NCI-H748 (cell line): ENCODE measurements at regions not wholly inside any gene's neighbourhood (a gene's known extent, or its start where the extent isn't known, plus 50 kb on each side); places are given as distances from the start of the nearest gene placed in this dataset.

Experiments
- DNase-seq: peaks from one replicate; lab custom pipeline; 2025; ENCODE audit not compliant: unreplicated experiment; lab: John Stamatoyannopoulos, UW

DNA sequence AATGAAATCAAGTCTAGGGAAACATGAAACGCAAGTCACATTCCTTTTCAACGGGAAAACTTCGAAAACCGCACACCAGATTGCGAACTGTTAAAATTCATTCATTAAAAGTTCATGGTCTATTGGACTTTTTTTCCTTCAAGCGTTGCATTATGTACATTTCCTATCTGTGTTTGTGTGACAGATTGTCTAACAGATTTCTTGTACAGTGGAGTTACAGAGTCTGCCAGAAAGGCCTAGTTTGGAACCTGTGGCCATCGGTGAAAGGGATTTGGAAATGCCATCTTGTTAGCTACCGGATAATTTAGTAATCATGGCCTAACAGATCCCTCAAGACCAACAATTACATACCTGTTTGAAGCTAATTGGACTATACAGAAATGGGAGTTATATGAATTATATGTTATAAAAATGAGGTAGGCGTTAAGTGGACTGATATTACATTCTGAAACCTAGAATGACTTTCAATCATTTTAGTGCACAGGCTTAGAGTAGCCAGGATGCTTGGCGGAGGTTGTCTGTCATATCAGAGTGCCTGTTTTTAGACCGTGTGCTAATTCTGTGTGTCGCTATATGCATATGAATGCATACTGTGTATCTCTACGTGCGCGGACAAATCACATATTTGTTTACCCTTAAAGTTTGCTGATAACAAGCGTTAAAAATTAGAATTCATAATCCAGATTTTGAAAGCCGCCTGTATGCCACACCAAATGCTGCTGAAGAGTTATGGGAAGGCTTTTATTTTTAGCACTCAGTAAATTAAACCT lies 885.4 kb upstream of the RBFOX1 start:
- DNase-seq, result no peak

DNA sequence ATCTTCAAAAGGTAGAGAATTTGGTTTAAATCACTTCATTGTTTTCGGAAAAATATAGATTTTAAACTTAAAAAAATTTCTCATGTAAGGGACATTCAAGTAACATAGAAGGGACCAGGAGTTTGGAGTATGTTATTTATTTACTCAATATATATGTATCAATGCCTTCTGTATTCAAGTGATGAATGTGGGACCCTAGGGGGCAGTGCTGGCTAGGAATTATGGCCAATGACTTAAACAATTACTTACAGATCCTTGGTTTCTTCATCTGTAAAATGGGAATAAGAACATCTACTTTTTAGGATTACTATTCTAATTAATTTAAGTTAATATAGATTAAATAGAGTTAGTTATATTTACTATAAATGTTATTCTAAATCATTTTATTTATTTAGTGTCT lies 886.3 kb upstream of the RBFOX1 start:
- peak; percentile 3 for DNase-seq

DNA sequence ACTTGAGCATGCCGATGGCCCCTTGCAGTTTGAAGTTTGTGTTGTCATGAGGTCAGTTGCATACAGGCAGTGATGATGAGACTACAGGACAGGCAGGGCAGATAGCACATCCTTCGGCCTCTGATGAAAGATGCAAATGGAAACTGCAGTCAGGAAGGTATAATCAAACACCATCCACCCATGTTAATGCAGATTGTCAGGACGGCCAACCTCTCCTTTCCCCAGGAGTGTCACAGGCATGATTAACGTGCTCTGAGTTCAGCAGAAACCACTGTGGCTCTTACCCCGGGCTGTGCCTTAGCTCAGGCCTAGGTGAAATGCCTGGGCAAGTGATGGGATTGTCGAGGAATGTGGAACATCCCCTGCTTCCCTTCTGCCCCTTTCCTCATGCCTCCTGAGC lies 893.5 kb upstream of the RBFOX1 start:
- DNase-seq, result no peak

DNA sequence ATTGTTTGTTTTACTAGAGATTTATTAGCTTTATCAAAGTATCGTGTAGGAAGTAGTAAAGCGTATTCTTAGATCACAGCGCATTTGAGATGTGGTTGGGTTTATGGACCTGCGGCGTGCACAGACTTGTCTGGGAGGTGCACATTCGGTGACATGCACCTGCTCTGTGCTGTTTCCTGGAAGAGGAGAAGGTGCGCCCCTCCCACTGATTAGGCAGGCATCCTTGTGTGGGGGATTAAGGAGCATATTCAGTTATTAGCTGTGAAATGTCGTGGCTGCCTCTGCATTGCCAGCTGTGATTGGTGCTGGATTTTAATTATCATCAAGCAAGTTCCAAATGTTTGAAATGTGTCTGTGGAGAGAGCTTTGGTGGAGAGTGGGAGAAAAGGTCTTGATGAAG lies 903.8 kb upstream of the RBFOX1 start:
- DNase-seq, result peak; percentile 98

DNA sequence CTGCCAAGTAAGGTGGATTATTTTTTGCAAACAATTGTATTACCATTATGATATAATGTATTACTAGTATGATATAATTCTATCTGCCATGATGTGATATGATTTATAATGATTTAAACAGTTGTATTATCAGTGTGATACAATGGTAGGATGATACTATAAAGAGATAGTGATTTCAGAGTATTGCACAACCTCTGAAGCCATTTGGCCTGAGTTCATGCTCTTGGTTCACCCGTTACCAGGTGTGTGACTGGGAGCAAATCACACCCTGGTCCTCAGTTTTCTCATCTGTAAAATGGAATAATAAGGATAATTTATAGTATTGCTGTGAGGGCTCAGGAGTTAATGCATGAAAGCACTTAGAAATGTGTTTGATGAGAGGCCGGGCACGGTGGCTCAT lies 905.0 kb upstream of the RBFOX1 start:
- DNase-seq, result no peak

DNA sequence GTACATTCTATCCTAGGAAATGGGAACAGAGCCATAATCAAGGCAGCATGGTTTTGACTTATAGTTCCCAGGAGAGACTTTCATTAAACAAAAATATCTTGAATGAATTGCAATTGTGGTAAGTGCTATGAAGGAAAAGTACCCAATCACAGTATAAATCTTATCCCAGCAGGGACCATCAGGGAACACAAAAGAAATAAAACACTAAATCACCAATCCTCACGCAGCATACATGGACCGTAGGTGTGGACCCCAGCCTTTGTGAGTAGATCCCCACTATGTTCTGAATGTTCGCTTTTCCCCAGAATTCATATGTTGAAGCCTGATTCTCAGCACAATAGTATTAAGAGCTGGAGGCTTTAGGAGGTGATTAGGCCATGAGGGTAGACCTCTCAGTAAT lies 925.0 kb upstream of the RBFOX1 start:
- DNase-seq, result no peak

DNA sequence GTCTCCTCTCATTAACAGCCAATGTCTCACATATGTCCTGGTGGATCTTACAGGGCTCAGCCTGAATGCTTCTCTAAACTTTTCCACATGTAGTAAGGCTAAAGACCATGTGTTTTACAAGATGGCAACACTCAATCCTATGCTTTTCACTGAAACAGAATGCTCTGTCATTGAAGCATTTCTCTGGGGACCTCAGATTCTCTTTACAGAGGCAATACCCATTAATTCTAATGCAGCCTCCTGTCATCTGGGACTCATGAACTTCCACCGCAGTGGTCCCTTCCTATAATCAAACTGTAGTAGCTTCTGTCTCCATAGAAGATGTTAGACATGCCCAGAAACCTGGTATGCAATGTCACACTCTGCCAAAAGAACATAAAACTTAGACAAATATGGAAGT lies 926.6 kb upstream of the RBFOX1 start:
- no peak for DNase-seq

DNA sequence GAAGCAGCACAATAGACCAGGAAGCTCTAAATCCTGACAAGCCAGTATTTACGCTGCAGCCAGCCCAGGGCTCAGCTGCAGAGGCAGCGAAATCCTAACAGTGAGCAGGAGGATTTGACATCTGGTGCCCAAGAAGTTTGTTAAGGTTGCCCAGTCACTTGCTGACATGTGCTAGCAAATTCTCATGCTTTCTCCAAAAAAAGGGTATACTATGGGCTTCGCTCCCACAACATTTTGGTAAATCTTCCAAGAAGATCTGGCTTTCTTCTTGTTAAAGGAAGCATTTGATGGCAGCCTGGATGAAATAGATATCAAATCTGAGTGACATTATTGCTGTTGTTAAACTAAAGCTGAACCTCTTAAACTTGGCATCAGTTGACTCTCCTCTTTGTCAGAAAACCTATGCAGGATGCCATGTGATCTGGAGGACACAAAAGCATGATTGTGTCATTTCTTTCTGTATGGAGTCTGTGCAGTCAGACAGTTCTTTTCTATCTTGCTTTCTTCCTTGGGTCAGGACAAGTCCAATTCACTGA lies 949.7 kb upstream of the RBFOX1 start:
- DNase-seq, result no peak

DNA sequence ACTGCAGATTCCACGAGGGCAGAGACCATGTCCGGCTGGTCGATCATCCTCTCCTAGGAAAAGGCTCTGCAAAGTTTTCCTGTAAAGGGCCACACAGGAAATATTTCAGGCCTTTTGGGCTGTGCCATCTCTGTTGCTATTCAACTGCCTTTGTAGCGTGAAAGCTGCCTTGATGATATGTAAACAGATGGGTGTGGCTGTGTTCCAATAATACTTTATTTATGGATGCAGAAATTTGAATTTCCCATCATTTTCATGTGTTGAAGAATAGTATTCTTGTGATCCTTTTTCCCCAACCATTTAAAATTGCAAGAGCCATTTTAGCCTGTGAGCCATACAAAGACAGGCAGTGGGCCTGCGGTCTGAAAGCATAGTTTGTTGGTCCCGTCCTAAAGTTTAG lies 950.7 kb upstream of the RBFOX1 start:
- DNase-seq, result no peak

DNA sequence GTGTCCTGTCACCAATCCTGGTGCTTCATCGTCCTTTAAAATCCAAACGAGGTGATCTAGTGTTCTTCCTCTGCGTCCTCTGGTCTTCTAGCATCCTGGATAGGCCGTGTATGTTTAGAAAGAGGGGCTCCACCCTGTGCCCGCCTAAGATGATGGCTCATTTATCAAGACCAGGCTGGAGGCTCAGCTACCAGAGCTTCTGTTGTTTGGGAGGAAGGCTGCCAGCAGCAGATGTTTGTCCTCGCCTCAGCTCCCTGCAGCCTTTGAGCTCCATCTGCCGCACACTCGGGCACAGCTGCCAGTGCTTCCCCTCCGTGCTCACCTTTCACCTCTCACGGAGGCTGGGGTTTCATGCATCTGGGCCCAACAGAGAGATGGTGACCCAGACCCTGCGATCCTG lies 954.7 kb upstream of the RBFOX1 start:
- DNase-seq, result peak; percentile 2

DNA sequence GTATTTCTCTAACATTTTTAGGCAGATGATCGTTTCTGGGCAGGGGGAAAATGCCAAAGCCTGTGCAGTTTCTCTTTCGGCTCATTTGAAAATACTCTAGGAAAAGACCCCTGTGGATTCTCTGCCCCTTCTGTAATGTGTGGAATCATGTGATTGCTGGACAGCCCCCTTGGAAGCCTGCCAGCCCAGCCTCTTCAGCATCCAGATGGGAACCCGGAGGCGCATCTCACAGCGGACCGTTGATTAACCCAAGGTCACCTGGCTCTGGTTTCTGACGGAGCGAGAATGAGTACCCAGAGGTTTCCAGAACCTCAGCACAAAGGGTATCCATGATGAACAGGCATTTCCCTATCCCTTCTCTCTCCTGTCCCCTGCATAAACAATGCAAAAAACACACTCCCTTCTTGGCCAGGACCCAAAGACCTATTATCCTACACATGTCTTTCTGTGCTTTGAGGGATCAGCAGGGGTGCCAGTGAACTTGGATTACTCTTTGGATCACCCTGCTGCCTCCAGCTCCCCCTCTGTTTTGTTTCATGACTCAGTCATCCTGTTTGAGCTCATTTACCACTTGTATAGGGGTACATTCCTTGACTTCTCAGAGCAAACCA lies 957.1 kb upstream of the RBFOX1 start:
- DNase-seq, result peak; percentile 94

DNA sequence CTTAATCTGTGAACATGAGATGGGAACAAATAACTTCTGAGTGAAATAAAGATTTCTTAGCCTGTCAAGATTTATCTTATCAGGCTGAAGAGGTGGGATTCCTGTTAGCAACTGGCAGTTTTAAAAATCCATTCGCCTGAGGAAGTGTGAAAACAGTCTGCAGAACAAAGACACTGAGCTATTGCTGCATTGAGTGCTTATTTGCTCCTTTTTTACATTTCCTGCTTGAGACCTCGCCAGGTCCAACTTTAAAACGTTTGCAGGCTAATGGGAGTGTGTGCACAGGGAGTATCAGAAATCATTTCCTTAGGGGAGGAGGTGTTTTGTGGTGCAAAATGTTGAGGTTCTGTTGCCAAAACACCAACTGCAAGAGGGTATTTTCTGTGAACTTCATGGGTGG lies 957.8 kb upstream of the RBFOX1 start:
- peak; percentile 52 for DNase-seq

DNA sequence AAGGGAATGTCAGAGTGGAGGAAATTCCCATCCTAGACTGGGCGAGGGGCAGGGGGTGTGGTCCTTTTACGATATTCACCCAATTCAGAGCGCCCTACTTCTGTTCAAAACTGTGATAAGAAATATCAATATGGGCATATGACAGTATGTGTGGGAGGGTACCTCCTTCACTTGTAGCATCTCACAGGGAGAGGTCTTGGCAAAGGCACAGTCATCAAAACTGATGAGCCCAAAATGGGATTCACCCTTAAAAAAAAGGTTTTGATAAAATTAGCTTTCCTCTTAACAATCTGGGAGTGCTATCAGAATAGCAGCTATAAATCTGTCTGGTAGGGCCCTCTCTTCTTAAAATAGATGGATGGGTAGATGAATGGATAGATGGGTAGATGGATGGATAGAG lies 967.8 kb upstream of the RBFOX1 start:
- DNase-seq, result no peak

DNA sequence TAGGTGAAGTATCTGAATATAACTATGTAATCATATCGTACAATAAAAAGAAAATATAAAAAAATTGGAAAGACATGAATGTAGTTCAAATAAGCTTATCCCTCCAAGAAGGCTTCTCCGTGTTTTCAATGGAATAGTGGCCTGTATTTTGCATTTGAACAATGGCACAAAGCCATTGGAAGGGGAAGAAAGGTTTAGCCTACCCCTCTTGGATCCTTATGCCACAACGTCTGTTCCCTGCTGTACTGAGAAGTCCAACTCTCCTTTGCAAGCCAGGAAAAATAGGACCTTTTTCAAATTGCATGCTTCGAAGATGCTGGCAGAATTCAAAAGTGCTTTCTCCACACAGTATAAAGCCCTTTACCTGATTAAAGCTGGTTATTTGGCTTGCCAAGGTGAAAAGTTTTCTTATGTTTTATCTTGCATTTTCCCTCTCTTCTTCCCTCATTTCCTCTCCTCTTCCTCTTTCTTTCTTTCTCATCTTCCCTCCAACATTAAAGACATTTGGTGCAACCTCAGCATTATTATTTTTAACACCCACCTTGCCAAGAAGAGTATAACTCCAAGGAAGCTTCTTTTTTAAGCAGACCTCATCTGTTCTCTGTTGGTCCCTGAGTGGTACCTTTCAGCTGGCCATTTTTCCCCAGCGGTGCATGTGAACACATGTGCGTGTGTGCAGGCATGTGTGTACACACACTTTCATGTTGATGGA lies 968.6 kb upstream of the RBFOX1 start:
- no peak for DNase-seq

DNA sequence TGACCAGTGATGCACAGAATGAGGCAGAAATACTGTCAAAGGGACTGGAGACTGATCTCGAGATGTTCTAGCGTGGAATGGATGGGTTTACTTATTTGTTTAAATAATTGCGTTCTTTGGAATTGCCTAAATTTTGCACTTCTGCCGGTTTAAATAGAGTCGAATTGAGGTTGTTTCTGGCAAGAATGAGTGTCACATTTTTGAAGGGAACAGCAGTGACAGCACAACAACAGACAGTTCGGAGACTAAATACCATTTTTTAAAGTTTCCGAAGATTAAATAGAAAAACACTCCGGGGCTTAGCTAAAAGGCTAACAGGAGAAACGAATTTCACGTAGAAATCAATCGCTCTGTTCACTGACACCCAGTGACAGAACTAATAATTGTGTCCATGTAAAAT lies 969.2 kb upstream of the RBFOX1 start:
- no peak for DNase-seq

DNA sequence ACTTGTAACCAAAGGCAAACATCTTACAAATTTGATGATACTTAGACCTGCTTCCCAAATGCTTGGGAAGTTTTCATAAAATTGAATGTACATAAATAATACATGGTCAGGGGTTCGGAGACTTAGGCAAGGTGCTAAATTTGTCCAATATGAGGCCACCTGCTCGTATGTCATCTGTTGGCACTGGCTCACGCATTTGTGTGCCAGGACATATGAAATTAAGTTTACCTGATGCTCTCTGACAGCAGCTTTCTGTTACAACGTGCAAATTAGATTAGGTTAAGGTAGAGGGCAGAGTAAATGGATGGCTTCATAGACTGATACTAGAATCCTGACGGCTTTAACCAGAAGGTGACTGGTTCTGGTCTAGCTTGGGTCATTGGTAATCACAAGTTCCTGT lies 970.3 kb upstream of the RBFOX1 start:
- no peak for DNase-seq

DNA sequence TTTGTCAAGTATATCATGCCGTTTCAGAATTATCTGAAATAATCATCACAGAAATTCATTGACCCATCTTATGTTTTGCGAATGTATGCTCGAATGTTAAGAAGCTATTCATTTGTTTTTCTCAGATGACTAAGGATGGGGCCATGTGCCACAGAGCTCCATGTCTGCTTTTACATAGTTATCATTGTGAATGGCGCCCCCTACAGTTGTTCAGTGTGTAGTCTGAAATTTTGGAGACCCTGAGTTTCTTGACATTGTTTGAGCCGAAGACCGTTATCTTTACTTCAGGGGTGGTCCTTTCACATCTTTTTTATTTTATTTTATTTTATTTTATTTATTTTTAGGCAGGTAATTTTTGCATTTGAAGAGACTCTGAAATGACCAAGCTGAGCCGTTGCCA lies 972.0 kb upstream of the RBFOX1 start:
- DNase-seq, result no peak

DNA sequence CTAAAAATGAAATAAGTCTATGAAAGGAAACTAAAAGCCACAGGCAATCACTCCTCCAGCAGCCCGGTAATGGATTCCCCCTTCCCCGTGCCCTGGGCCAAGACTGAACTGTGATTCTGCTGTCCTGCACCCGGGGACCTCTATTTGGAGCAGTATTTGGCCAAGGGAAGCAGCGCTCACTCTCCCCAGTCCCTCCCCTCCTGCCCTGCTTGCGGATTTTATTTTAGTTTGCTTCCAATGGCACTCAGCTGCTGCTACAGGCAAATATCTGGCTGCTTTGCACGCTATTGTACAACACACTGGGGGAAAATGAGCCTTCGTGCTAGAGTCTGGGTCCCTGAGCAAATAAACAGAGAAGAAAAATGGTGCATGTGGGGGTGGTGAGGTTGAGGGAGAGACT lies 975.7 kb upstream of the RBFOX1 start:
- peak; percentile 1 for DNase-seq

DNA sequence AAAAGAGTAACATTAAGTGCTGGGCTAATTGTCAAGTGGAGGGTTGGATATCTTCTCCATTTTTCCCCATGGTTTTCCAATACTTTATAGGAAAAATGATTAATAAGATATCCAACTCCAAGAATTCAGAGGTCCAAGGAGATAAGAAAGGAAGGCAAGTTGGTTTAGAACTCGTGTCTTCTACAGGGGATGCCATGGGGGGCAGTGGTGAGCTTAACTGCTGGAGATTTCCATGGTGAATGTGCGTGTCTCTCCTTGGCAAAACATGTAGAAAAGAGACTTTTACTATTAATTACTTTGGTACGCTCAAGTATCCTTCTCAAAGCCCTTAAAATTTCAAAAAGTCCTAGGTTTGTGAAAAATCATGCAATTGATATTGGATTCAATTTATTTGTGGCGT lies 982.9 kb upstream of the RBFOX1 start:
- no peak for DNase-seq

DNA sequence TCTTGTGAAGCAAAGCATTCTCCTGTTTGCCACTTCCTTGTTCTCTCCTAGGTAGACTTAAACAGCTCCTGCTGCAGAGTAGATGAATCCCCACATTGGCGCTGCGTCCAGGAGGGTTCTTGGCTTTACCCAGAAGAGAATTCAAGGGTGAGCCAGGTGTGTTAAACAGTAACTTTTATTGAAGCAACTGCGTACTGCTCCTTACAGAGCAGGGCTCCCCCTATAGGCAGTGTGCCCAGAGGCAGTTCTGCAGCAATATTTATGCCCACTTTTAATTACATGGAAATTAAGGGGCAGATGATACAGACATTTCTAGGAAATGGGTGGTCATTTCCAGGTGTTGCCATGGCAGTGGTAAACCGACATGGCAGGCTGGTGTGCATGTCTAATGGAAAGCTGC lies 987.6 kb upstream of the RBFOX1 start:
- peak; percentile 4 for DNase-seq

DNA sequence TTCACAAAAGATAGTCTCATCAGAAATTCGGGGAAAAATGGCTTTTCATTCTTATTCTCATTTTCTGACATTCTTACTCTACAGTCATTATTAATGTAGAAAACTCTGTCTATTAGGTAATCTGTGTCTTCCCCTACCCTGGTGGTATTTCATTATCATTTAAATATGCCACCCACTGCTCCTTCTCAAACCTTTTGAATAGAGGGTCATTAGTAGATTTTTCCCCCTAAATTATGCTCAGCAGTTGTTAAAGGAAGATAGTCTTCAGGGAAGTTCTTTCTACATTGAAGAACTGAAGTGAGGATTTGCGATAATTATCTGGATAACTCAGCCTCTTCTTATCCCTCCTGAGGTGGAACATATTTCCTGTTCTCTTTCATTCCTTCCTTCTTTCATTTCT lies 989.5 kb upstream of the RBFOX1 start:
- DNase-seq, result no peak

DNA sequence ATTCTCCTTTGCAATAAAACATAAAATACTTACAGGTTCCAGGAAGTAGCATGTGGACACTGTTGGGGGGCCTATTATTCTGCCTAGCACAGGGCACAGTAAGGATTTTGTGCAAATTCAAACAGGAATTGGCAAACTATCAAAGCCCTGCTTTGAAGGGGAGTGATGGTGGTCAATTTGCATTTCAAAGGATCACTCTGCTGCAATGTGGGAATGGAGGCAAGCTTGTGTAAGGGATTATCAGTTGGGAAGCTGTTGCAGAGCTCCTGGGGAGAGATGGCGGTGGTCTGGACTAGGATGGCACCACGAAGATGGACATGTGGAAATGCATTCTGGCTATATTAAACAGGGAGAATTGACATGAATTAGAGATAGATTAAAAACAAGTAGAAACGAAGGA lies 990.7 kb upstream of the RBFOX1 start:
- DNase-seq, result no peak
